HG03378 (cell line): ENCODE measurements at regions not wholly inside any gene's neighbourhood (a gene's known extent, or its start where the extent isn't known, plus 50 kb on each side); places are given as distances from the start of the nearest gene placed in this dataset.
"Not testable (repeated sequence)": the region's sequence is repeated elsewhere in the genome, so short reads cannot be mapped to it uniquely, and the experiment has no call there.

Experiments used
- ATAC-seq: cut with Tn5 transposase; IDR thresholded peaks from one replicate; pipeline ENCODE4 v1.9.1; 2021; ENCODE audit warnings: mild to moderate bottlenecking, moderate library complexity; ENCODE audit not compliant: unreplicated experiment

- no peak for ATAC-seq
Measured at GRCh38 chr6:51289041-51289440, 470.4 kb downstream of the TFAP2B start.

- no peak for ATAC-seq
Measured at GRCh38 chr6:51292659-51293058, 474.0 kb downstream of the TFAP2B start.

- ATAC-seq: no peak
Measured at GRCh38 chr6:51299621-51300380, 481.1 kb downstream of the TFAP2B start.

DNA sequence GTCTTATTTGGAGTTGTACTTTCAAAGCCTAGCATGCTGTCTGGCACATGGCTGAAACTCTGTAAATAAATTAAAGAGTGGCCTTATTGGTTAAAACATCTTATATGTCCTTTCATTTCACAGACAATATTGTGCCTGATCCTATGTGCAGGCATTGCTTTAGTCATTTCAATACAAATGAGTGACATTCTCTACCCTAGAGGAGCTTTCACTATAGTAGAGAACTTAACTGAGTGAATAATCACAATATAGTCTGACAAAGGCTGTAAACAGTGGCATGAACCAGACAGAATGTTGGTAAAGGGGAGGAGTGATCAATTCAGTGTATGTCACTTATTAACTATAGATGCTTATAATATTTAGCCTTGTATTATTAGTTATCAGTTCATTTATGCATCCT is 481.8 kb downstream of the TFAP2B start:
- ATAC-seq: peak; percentile 38

DNA sequence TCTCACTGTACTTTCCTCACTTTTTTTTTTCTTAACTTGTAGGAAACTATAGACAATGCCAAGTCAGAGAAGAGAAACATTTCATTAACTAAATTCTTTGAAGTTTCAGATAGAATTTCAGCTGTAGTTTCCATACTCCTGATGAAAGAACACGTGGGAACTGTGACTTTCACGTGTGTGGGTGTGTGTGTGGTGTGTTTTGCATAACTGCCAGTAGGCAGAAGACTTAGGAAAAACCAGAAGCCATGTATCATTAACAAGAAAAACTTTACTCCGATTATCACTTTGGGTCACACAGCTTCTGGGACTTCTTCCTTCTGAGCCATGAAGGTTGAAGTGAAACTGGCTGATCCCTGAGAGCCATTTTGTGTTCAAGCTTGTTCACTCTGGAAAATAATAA is 483.3 kb downstream of the TFAP2B start:
- peak; percentile 57 for ATAC-seq

DNA sequence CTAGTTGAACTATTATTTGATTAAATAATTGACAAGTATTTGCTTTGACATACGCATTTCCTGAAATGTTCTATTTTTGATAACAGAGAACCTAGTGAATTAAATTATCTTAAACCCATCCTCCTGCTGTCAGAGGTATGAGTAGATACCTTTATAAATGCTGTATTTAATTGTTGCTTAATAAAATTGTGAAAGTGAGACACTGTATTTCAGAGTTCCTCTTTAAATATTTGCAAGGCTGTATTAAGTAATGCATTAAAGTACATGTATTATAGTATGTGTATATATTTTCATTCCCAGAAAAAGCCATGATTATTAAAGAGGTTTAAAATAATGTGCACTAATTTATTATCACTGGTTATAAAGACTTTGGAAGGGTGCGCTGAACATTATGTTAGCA is 483.8 kb downstream of the TFAP2B start:
- ATAC-seq: no peak

GRCh38 chr6:51303338-51303737 is 484.7 kb downstream of the TFAP2B start:
- no peak for ATAC-seq

DNA sequence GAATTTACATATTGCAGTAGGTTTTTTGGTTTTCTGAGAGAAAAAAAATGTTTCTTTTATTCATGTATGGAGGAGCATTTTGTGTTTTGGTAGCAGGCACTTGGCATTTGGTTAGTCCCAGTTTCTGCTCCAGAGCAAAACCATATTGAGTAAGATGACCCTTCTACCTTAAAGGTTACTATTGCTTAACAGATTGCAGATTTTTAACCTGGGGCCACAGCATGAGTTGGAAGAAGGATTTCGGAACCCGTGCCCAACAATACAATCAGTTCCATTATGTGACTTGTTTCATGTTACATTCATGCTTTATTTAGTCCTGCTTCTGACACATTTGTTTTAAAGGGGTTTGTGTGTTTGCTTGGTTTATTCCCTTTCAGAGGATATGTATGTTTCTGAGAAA is 496.3 kb downstream of the TFAP2B start:
- no peak for ATAC-seq

- ATAC-seq: no peak
Measured at GRCh38 chr6:51318674-51319073, 500.0 kb downstream of the TFAP2B start.

DNA sequence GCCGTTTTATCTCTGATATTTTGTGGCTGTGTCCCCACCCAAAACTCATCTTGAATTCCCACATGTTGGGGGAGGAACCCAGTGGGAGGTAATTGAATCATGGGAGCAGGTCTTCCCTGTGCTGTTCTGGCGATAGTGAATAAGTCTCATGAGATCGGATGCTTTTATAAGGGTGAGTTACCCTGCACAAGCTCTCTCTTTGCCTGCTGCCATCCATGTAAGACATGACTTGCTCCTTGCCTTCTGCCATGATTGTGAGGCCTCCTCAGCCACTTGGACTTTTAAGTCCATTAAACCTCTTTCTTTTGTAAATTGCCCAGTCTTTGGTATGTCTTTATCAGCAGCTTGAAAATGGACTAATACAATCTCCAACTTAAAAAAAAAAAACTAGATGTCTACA is 502.8 kb downstream of the TFAP2B start:
- not testable (repeated sequence) for ATAC-seq

DNA sequence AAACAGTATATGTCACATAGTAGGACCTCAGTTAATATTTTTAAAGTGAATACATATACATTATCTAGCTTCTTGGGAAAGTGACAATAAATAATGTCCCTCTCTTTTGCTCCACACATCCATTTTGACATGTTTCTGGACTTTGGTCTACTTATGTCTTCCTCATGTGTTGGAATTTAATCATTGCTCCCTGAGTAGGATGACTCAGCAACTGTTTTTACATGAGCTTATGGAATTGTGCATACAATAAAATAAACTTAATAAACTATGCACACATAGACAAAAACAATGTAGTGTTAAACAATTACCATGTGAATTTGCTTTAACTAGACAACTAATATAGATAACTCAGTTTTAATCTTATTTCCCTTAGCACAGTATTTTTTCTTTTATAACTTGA is 503.8 kb downstream of the TFAP2B start:
- no peak for ATAC-seq

DNA sequence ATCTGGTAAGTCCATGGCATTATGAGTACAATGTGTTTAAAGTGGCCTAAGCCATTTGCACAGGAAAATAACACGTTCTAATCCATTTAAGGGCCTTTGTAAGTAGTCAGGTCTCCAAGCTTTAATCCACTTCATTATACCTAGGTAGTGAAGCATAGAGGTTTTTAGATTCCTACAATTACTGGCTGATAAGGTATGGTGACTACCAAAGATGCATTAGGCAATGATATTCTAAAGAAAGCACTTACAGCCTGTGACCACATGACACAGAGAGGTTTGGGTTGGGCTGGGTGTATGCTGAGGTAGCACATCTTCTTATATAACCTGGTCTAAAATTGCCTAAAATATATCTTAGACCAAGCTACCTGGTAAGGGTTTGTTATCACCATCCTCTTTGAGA is 504.4 kb downstream of the TFAP2B start:
- no peak for ATAC-seq

DNA sequence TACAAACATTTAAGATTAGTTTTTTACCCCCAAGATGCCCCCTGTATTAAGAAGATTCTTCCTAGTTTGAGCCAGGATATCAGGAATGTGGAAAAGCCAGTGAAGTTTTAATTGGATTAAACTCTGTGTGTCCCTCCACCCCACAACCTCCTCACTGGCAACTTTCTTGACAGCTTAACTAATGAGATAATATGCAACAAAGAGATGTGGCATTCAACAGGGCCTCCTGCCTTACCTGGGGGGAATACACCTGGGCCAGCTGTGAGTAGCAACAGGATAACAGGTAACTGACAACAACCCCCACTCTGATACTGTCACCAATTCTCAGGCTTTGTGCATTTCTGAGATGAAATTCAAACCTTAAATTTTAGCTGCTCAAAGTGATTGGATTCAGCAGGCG is 512.3 kb downstream of the TFAP2B start:
- no peak for ATAC-seq

DNA sequence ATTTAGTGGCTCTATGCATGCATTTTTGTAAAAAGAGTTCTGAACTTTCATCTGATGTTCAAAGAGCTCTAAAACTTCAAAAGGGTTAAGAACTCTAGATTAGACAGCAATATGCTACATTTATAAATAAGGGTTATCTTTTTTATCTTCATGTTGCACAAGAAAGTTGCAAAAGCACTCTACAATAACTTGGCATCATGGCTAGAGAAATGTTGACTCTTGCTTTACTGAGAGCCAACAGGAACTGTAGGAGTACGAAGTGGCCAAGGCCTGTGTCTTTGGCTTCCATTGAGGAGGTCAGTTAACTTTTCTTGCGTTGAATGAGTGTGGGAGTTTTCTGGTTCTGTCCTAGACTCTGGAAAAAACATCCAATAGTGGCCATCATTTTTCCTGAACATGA is 516.9 kb downstream of the TFAP2B start:
- no peak for ATAC-seq

DNA sequence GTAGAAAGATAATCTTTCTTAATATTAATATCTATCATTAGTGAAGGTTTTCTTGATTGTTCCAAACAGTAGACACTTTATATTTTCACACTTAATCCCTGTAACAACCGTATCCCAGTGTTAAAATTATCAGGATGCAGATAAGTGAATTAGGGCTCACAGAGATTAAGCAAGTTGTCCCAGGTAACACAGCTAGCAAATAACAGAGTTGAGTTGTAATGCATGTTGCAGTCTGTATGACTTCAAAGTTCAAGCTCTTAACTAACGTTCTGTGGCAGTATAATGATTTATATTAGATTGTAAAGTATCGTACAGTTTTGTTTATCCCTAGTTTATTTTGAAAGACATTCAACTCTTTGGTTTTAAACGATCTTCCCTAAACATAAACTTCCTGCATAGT is 517.5 kb downstream of the TFAP2B start:
- no peak for ATAC-seq

DNA sequence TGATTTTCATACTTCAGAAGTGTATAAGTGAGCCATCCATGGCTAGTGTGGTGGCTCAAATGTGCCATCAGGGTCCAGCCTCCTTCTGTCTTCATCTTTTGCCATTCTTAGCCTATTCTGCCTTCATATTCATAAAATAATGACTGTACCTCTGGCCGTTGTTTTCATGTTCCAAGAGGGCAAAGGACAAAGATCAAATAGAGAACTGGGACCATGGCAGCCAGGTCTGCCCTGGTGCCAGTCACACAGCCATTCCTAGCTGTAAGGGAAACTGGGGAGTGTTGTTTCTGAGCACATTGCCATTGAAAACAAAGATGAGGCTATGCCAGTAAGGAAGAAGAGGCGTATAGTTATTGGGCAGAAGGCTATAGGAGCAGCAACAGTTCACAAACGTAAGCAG is 518.6 kb downstream of the TFAP2B start:
- ATAC-seq: no peak

DNA sequence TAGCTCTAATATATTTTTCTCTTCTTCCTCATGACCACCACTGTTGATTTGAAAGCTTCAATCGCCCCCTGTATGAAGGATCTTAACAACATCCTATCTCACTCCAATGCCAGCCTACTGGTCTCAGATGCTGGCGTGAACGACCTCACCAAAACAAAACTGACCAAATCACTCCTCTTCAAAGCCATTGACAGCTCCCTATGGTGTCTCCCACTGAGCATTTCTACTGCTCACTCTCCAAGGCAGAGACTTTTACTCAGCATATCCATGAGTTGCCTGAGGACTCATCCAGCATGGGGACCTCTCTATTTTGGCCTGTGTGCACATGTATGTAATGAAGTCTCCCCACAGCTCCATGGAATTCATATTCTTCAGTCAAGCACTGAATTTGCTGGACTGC is 520.4 kb downstream of the TFAP2B start:
- ATAC-seq: no peak

- ATAC-seq: no peak
Measured at GRCh38 chr6:51339728-51340127, 521.1 kb downstream of the TFAP2B start.

GRCh38 chr6:51342393-51342792 is 523.7 kb downstream of the TFAP2B start:
- ATAC-seq: no peak

- ATAC-seq: no peak
Measured at GRCh38 chr6:51349857-51350256, 531.2 kb downstream of the TFAP2B start.

GRCh38 chr6:51350308-51350904 is 531.7 kb downstream of the TFAP2B start:
- no peak for ATAC-seq

DNA sequence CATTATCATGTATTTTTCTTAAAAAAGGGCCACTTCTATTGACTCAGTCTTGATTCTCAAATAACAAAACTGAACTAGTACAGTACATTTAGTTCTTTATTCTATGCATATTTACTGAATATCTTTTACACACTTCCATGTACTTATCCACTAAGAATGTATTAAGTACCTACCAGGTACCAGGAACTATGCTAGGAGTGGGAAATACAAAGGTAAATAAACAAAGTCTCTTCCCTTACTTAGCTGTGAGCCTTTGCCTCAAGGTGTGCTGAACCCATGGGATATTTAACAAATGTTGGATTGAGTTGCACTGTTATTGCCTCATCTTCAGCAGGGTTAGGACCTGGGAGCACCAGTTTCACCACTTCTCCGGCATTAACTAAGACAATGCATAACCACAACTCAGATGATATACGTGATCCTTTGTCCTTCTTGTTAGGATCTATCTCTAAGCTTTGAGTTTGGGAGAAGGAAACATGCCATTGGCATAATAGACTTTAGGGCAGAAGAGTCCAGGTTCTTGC is 533.9 kb downstream of the TFAP2B start:
- ATAC-seq: no peak

GRCh38 chr6:51360287-51360686 is 541.6 kb downstream of the TFAP2B start:
- ATAC-seq: no peak
